K562 (cell line): ENCODE measurements at regions not wholly inside any gene's neighbourhood (a gene's known extent, or its start where the extent isn't known, plus 50 kb on each side); places are given as distances from the start of the nearest gene placed in this dataset.
"Not testable (repeated sequence)": the region's sequence is repeated elsewhere in the genome, so short reads cannot be mapped to it uniquely, and the experiment has no call there.

Experiments used
- ATAC-seq: fragments of 200-7000 bp; cut with Tn5 transposase; 3 replicates; pipeline ENCODE4 v1.9.1; 2020; ENCODE audit warnings: moderate library complexity
- BruUV-seq: library from RNA; stranded (reverse); fragments of 400-500 nt; replicated peaks from 2 replicates; lab custom pipeline; 2021; lab: Mats Ljungman, UMichigan
- CTCF ChIA-PET: fragments of 300-600 bp; formaldehyde crosslinking; extraction: SDS; loops from one replicate; lab custom pipeline; 2021; ENCODE audit warnings: low intra/inter-chr PET ratio; lab: Yijun Ruan, JAX
- POLR2A ChIA-PET: fragments of 300-600, 350-650 bp; sonication (Branson Sonifier 250); formaldehyde crosslinking; extraction: SDS; loops from one replicate; lab custom pipeline; 2021; ENCODE audit warnings: antibody characterized with exemption, inconsistent platforms; lab: Yijun Ruan, JAX
- DNase-seq, 4 experiments: peaks; one replicate each; pipeline versions ENCODE4 v3.0.0 to v3.0.0-alpha.2; 2011 to 2018; ENCODE audit warnings: low spot score in 3 of 4, mixed read lengths in 3 of 4; ENCODE audit errors: extremely low read depth in 1 of 4
- FAIRE-seq: peaks from 2 replicates; lab custom pipeline; 2011; peaks lifted over from hg19 to GRCh38; lab: Jason Lieb, UNC
- H2AFZ ChIP-seq: 2 replicates; pipeline ENCODE4 v1.6.0; 2011; ENCODE audit warnings: low read depth, low read length, control low read depth, inconsistent platforms
- H3K27ac ChIP-seq: fragments of 200-600 bp; 3 replicates; pipeline ENCODE4 v1.8.0; 2011; ENCODE audit warnings: low read depth, mild to moderate bottlenecking, control low read depth, inconsistent platforms, low read length, moderate library complexity, mixed read lengths; ENCODE audit errors: extremely low read depth
- H3K27me3 ChIP-seq, 2 experiments: fragments of 300-600 bp in 1 of 2; 2 replicates in 1 of 2; 3 replicates in 1 of 2; pipeline versions ENCODE4 v1.6.0 to v1.8.0; 2011; ENCODE audit warnings: inconsistent platforms in 2 of 2, low read length in 2 of 2, mild to moderate bottlenecking in 1 of 2, mixed read lengths in 1 of 2, moderate library complexity in 1 of 2; ENCODE audit not compliant: control insufficient read depth in 2 of 2, insufficient read depth in 2 of 2
- H3K36me3 ChIP-seq: fragments of 300-600 bp; 3 replicates; pipeline ENCODE4 v1.8.0; 2011; ENCODE audit warnings: mild to moderate bottlenecking, low read length, inconsistent platforms; ENCODE audit not compliant: control insufficient read depth, insufficient read depth
- H3K4me1 ChIP-seq, 2 experiments: fragments of 200-600 bp in 1 of 2; replicated peaks in 1 of 2; 2 replicates in 1 of 2; 3 replicates in 1 of 2; pipeline versions ENCODE4 v1.5.1 to v1.8.0; 2011; ENCODE audit warnings: inconsistent platforms in 2 of 2, low read length in 2 of 2, mild to moderate bottlenecking in 1 of 2, mixed read lengths in 1 of 2, moderate library complexity in 1 of 2; ENCODE audit not compliant: control insufficient read depth in 2 of 2, insufficient read depth in 2 of 2
- H3K4me2 ChIP-seq: 2 replicates; pipeline ENCODE4 v1.6.1; 2011; ENCODE audit warnings: low read length, control low read depth, inconsistent platforms, mixed read lengths; ENCODE audit not compliant: insufficient read depth
- H3K4me3 ChIP-seq: fragments of 200-600 bp; sonication (generic), shearing (Covaris generic); 2 replicates; pipeline ENCODE4 v1.5.1; 2016; ENCODE audit warnings: control low read depth, inconsistent platforms
- H3K79me2 ChIP-seq: fragments of 200-600 bp; 3 replicates; pipeline ENCODE4 v1.8.0; 2011; ENCODE audit warnings: low read length, inconsistent platforms; ENCODE audit not compliant: control insufficient read depth, insufficient read depth
- H3K9ac ChIP-seq, 2 experiments: 2 replicates each; pipeline versions ENCODE4 v1.6.0 to v1.6.1; 2011; ENCODE audit warnings: low read depth in 2 of 2, low read length in 2 of 2, control low read depth in 1 of 2, inconsistent platforms in 1 of 2, mild to moderate bottlenecking in 1 of 2, mixed read lengths in 1 of 2; ENCODE audit not compliant: insufficient read depth in 1 of 2
- H3K9me1 ChIP-seq: one replicate; pipeline ENCODE4 v1.6.0; 2011; ENCODE audit warnings: inconsistent platforms, mild to moderate bottlenecking, low read length, moderate library complexity; ENCODE audit not compliant: control insufficient read depth, insufficient read depth
- H3K9me3 ChIP-seq: replicated peaks from 2 replicates; pipeline ENCODE4 v1.5.1; 2011; ENCODE audit warnings: low read depth, low read length, inconsistent platforms; ENCODE audit not compliant: control insufficient read depth, insufficient read depth
- H4K20me1 ChIP-seq: replicated peaks from 2 replicates; pipeline ENCODE4 v1.6.1; 2011; ENCODE audit warnings: low read length, inconsistent platforms, mixed read lengths; ENCODE audit not compliant: control insufficient read depth, insufficient read depth
- ARID1B ChIP-seq: fragments of 450-650 bp; IDR thresholded peaks from 2 replicates; pipeline ENCODE4 v1.6.1; 2016; ENCODE audit warnings: antibody characterized with exemption, mild to moderate bottlenecking, inconsistent platforms
- CTBP1 ChIP-seq: fragments of 450-650 bp; IDR thresholded peaks from 2 replicates; pipeline ENCODE4 v1.6.1; 2016; ENCODE audit warnings: borderline replicate concordance
- CXXC5 ChIP-seq: fragments of 250-450 bp; sonication (Bioruptor Pico); IDR thresholded peaks from 2 replicates; pipeline ENCODE4 v1.8.0; 2022; ENCODE audit warnings: inconsistent platforms, mild to moderate bottlenecking, moderate library complexity
- DMBX1 ChIP-seq: fragments of 250-450 bp; sonication (Bioruptor Pico); IDR thresholded peaks from 2 replicates; pipeline ENCODE4 v1.8.0; 2022; ENCODE audit warnings: inconsistent platforms, mild to moderate bottlenecking, moderate library complexity, borderline replicate concordance
- EP400 ChIP-seq: fragments of 450-650 bp; IDR thresholded peaks from 2 replicates; pipeline ENCODE4 v1.6.1; 2017; ENCODE audit warnings: antibody characterized with exemption, mild to moderate bottlenecking, moderate library complexity
- KLF6 ChIP-seq: fragments of 250-450 bp; sonication (Bioruptor Pico); IDR thresholded peaks from 2 replicates; pipeline ENCODE4 v1.4.0; 2020; ENCODE audit warnings: mild to moderate bottlenecking, moderate library complexity, borderline replicate concordance
- L3MBTL2 ChIP-seq: fragments of 450-650 bp; IDR thresholded peaks from 2 replicates; pipeline ENCODE4 v1.6.1; 2016; ENCODE audit warnings: mild to moderate bottlenecking, moderate library complexity
- NCOR1 ChIP-seq: fragments of 450-650 bp; IDR thresholded peaks from 2 replicates; pipeline ENCODE4 v1.6.1; 2016; ENCODE audit warnings: mild to moderate bottlenecking, moderate library complexity
- NRF1 ChIP-seq, 2 experiments: fragments of 450-650 bp; IDR thresholded peaks in 1 of 2; conservative IDR thresholded peaks in 1 of 2; 2 replicates each; pipeline ENCODE4 v1.6.1; 2014; ENCODE audit warnings: mild to moderate bottlenecking in 2 of 2
- POLR2G ChIP-seq: fragments of 200-400 bp; formaldehyde crosslinking; IDR thresholded peaks from 2 replicates; pipeline ENCODE4 v1.6.1; 2017; ENCODE audit warnings: low read depth, mild to moderate bottlenecking, antibody characterized with exemption, low read length, moderate library complexity
- YY1 ChIP-seq, 3 experiments: IDR thresholded peaks; 2 replicates each; pipeline ENCODE4 v1.6.1; 2011; ENCODE audit warnings: low read length in 2 of 3, mild to moderate bottlenecking in 2 of 3, moderate library complexity in 2 of 3, borderline replicate concordance in 1 of 3, control low read depth in 1 of 3, low read depth in 1 of 3; ENCODE audit not compliant: insufficient read depth in 3 of 3, insufficient replicate concordance in 2 of 3, control insufficient read depth in 1 of 3, insufficient read length in 1 of 3; ENCODE audit errors: extremely low read depth in 1 of 3
- ZBTB17 ChIP-seq: fragments of 450-650 bp; formaldehyde crosslinking; IDR thresholded peaks from 2 replicates; pipeline ENCODE4 v1.4.0; 2020; ENCODE audit warnings: mild to moderate bottlenecking
- ZFX ChIP-seq: sonication (generic); formaldehyde crosslinking; IDR thresholded peaks from 2 replicates; pipeline ENCODE4 v1.8.0; 2022; ENCODE audit warnings: mild to moderate bottlenecking, missing genetic modification reagents, moderate library complexity
- WGBS: fragments of 100-300 bp; shearing (Covaris generic); methylation state at CpG from one replicate; pipeline ENCODE4 v1.1.6; 2016; ENCODE audit warnings: low coverage, mixed read lengths; ENCODE audit not compliant: insufficient coverage; ENCODE audit errors: missing lambda C conversion rate; 5-methylcytosine and 5-hydroxymethylcytosine counted together
- in situ Hi-C: fragments of 300-500 bp; cut with MboI; formaldehyde crosslinking; loops from 4 replicates; pipeline ENCODE4 v1.15.0; 2018; ENCODE audit warnings: inconsistent platforms, mixed read lengths
- intact Hi-C: fragments of 100-400 bp; cut with micrococcal nuclease; formaldehyde crosslinking; loops from 2 replicates; pipeline ENCODE4 v1.14.2; 2022
- TF ChIP-seq, protein P1 (sequence below), 2 experiments: fragments of 450-650 bp; conservative IDR thresholded peaks; 2 replicates each; pipeline ENCODE4 v1.6.1; 2017; ENCODE audit warnings: mild to moderate bottlenecking in 2 of 2, moderate library complexity in 2 of 2
- TF ChIP-seq, protein P2 (sequence below): fragments of 250-450 bp; sonication (Bioruptor Pico); IDR thresholded peaks from 2 replicates; pipeline ENCODE4 v1.9.0; 2021; ENCODE audit warnings: mild to moderate bottlenecking, inconsistent platforms

DNA sequence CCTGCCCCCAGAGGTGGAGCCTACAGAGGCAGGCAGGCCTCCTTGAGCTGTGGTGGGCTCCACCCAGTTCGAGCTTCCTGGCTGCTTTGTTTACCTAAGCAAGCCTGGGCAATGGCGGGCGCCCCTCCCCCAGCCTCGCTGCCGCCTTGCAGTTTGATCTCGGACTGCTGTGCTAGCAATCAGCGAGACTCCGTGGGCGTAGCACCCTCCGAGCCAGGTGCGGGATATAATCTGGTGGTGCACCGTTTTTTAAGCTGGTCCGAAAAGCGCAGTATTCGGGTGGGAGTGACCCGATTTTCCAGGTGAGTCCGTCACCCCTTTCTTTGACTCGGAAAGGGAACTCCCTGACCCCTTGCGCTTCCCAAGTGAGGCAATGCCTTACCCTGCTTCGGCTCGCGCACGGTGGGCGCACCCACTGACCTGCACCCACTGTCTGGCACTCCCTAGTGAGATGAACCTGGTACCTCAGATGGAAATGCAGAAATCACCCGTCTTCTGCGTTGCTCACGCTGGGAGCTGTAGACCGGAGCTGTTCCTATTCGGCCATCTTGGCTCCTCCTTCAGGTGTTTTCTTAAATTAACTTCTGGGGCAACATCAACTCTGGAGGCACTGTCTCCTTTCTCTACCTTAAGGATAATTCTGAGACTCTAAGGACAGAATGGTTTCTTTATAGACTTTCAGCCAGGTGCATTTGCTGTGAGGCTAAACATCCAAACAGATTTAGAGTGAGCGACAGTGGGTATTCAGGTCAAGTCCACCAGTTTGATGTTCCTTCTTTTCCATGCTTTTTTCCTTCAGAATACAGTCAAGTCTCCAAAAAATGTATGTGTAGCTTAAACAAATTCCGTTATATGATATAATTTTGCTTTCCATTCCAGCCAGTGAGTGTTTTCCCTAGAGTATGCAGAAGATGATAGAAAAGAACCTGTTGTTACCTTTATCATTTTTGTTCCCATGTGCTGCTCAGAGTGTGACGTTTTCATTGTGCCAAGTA is 170.8 kb downstream of the KCNRG start:
- Histone ChIP-seq H3K9ac (peak overlapping the region; percentile 76 to 78), H3K4me3 (peak overlapping the region; percentile 47), H3K79me2 (peaks cover 37% of the 10 kb centered on the region), H3K4me2 (peak overlapping the region; percentile 84), H3K27ac (peak overlapping the region; percentile 69), H3K4me1 (peaks cover 0 to 16% of the 10 kb centered on the region in 2 experiments; a peak in 2 of 5 replicates), H2AFZ (peak overlapping the region; percentile 95)
- H3K9me3 ChIP-seq, H4K20me1 ChIP-seq, H3K9me1 ChIP-seq, H3K27me3 ChIP-seq, H3K36me3 ChIP-seq, DNase-seq, in situ Hi-C loops: not testable (repeated sequence)
- ChIA-PET POLR2A (interaction anchor here (0.6 to 1.6 kb wide), 3 partner anchors 15 to 536 kb away, joined by 3 to 5 read pairs (median 4); no protein-coding TSS in a partner anchor), CTCF (interaction anchor here (0.6 kb wide), 1 partner anchor 65 kb away, joined by 3 read pairs; no protein-coding TSS in a partner anchor)
- intact Hi-C loops, result loop anchor here (5.0 kb wide), 1 partner anchor 104 kb away; no protein-coding TSS in a partner anchor
- BruUV-seq, result TSS peak; percentile 39
- FAIRE-seq, result peak; percentile 11
- 2% methylated on average over 10 of the region's 32 CpGs for WGBS
- ATAC-seq, result peak; percentile 64
- peak; percentile 21; the same call in 1 of the 2 replicates for TF ChIP-seq CTBP1
- TF ChIP-seq KLF6 (CRISPR knock-in tag), result 0 out of 2 replicates have a peak, but pooled peaks have one; percentile 55
- TF ChIP-seq YY1 (IDR thresholded peaks at IDR 0.05; ENCODE audit: borderline replicate concordance in 1 of 3, control insufficient read depth in 1 of 3, extremely low read depth in 1 of 3, insufficient read depth in 3 of 3, insufficient read length in 1 of 3, insufficient replicate concordance in 2 of 3, low read depth in 1 of 3, low read length in 2 of 3), result peak in 1 of 3 experiments; percentile 32
- TF ChIP-seq, protein P1, sequence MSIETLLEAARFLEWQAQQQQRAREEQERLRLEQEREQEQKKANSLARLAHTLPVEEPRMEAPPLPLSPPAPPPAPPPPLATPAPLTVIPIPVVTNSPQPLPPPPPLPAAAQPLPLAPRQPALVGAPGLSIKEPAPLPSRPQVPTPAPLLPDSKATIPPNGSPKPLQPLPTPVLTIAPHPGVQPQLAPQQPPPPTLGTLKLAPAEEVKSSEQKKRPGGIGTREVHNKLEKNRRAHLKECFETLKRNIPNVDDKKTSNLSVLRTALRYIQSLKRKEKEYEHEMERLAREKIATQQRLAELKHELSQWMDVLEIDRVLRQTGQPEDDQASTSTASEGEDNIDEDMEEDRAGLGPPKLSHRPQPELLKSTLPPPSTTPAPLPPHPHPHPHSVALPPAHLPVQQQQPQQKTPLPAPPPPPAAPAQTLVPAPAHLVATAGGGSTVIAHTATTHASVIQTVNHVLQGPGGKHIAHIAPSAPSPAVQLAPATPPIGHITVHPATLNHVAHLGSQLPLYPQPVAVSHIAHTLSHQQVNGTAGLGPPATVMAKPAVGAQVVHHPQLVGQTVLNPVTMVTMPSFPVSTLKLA (conservative IDR thresholded peaks at IDR 0.05), result peak; percentile 52 to 67
- peak; percentile 47 for TF ChIP-seq ARID1B
- peak; percentile 78 for TF ChIP-seq EP400
- TF ChIP-seq, protein P2, sequence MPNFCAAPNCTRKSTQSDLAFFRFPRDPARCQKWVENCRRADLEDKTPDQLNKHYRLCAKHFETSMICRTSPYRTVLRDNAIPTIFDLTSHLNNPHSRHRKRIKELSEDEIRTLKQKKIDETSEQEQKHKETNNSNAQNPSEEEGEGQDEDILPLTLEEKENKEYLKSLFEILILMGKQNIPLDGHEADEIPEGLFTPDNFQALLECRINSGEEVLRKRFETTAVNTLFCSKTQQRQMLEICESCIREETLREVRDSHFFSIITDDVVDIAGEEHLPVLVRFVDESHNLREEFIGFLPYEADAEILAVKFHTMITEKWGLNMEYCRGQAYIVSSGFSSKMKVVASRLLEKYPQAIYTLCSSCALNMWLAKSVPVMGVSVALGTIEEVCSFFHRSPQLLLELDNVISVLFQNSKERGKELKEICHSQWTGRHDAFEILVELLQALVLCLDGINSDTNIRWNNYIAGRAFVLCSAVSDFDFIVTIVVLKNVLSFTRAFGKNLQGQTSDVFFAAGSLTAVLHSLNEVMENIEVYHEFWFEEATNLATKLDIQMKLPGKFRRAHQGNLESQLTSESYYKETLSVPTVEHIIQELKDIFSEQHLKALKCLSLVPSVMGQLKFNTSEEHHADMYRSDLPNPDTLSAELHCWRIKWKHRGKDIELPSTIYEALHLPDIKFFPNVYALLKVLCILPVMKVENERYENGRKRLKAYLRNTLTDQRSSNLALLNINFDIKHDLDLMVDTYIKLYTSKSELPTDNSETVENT (CRISPR knock-in tag), result 0 out of 2 replicates have a peak, but pooled peaks have one; percentile 29
- peak; percentile 43; the same call in 1 of the 2 replicates for TF ChIP-seq CXXC5 (CRISPR knock-in tag)
- 0 out of 2 replicates have a peak, but pooled peaks have one; percentile 23 for TF ChIP-seq POLR2G
- peak; percentile 35; the same call in 1 of the 2 replicates for TF ChIP-seq L3MBTL2
- 0 out of 4 replicates have a peak, but pooled peaks have one; percentile 22 to 24 for TF ChIP-seq NRF1 (conservative IDR thresholded peaks at IDR 0.05 in 1 of 2, IDR thresholded peaks at IDR 0.05 in 1 of 2)
- peak; percentile 47; the same call in 1 of the 2 replicates for TF ChIP-seq NCOR1
- TF ChIP-seq DMBX1 (CRISPR knock-in tag), result peak; percentile 34; the same call in 1 of the 2 replicates
- TF ChIP-seq ZFX (CRISPR knock-in tag), result 0 out of 2 replicates have a peak, but pooled peaks have one; percentile 29
- TF ChIP-seq ZBTB17 (CRISPR knock-in tag), result peak; percentile 52; the same call in 1 of the 2 replicates
